Panc1 (cell line): ENCODE measurements at regions not wholly inside any gene's neighbourhood (a gene's known extent, or its start where the extent isn't known, plus 50 kb on each side); places are given as distances from the start of the nearest gene placed in this dataset.

Source experiments
- ATAC-seq: fragments of 200-7000 bp; cut with Tn5 transposase; 2 replicates; pipeline ENCODE4 v1.9.1; 2020; ENCODE audit warnings: mild to moderate bottlenecking, moderate library complexity
- BruUV-seq: library from RNA; stranded (reverse); fragments of 400-500 nt; replicated peaks from 2 replicates; lab custom pipeline; 2021; lab: Mats Ljungman, UMichigan
- CTCF ChIA-PET: fragments of 300-600 bp; sonication (Branson Sonifier 250); formaldehyde crosslinking; loops from one replicate; lab custom pipeline; 2022; ENCODE audit warnings: antibody characterized with exemption; lab: Charles Lee
- POLR2A ChIA-PET: fragments of 300-600 bp; sonication (Branson Sonifier 250); formaldehyde crosslinking; loops from one replicate; lab custom pipeline; 2022; ENCODE audit warnings: antibody characterized with exemption; lab: Charles Lee
- DNase-seq: peaks from one replicate; pipeline ENCODE4 v3.0.0-alpha.2; 2010; ENCODE audit warnings: low read depth, low spot score
- H3K27ac ChIP-seq: 2 replicates; pipeline ENCODE4 v1.5.1; 2011; ENCODE audit warnings: mild to moderate bottlenecking, low read length, inconsistent platforms
- H3K27me3 ChIP-seq: fragments of 200-500 bp; sonication (Bioruptor generic); 2 replicates; pipeline ENCODE4 v1.6.0; 2014; ENCODE audit warnings: low read length, inconsistent platforms; ENCODE audit not compliant: control insufficient read depth, insufficient read depth
- H3K36me3 ChIP-seq: fragments of 200-500 bp; sonication (Bioruptor generic); 2 replicates; pipeline ENCODE4 v1.5.1; 2014; ENCODE audit warnings: inconsistent platforms, mild to moderate bottlenecking, low read length, moderate library complexity; ENCODE audit not compliant: control insufficient read depth, insufficient read depth
- H3K4me1 ChIP-seq: 2 replicates; pipeline ENCODE4 v1.5.1; 2011; ENCODE audit warnings: inconsistent platforms, mild to moderate bottlenecking, low read length, moderate library complexity; ENCODE audit not compliant: control insufficient read depth, insufficient read depth
- H3K4me3 ChIP-seq, 2 experiments: 2 replicates each; pipeline ENCODE4 v1.5.1; 2011 to 2012; ENCODE audit warnings: low read depth in 2 of 2, low read length in 2 of 2, mild to moderate bottlenecking in 2 of 2, inconsistent platforms in 1 of 2, moderate library complexity in 1 of 2
- H3K9me3 ChIP-seq: fragments of 200-500 bp; sonication (Bioruptor generic); 2 replicates; pipeline ENCODE4 v1.5.1; 2014; ENCODE audit warnings: low read depth, mild to moderate bottlenecking, inconsistent platforms, low read length, moderate library complexity; ENCODE audit not compliant: control insufficient read depth, insufficient read depth
- CTCF ChIP-seq: fragments of 450-650 bp; IDR thresholded peaks from 2 replicates; pipeline ENCODE4 v1.5.1; 2017; ENCODE audit warnings: mild to moderate bottlenecking
- POLR2AphosphoS5 ChIP-seq: IDR thresholded peaks from 2 replicates; pipeline ENCODE4 v1.6.1; 2012; ENCODE audit warnings: mild to moderate bottlenecking, low read depth, low read length, moderate library complexity
- REST ChIP-seq, 2 experiments: IDR thresholded peaks; 2 replicates each; pipeline ENCODE4 v1.6.1; 2011 to 2012; ENCODE audit warnings: low read depth in 2 of 2, control low read depth in 1 of 2, low read length in 1 of 2, mild to moderate bottlenecking in 1 of 2, moderate library complexity in 1 of 2; ENCODE audit not compliant: insufficient read depth in 1 of 2
- SIN3A ChIP-seq: IDR thresholded peaks from 2 replicates; pipeline ENCODE4 v1.6.1; 2012; ENCODE audit warnings: low read depth, mild to moderate bottlenecking, low read length, moderate library complexity, borderline replicate concordance; ENCODE audit not compliant: insufficient read depth
- TCF7L2 ChIP-seq: IDR thresholded peaks from 2 replicates; pipeline ENCODE4 v1.6.1; 2011; ENCODE audit warnings: mild to moderate bottlenecking, low read depth, low read length, inconsistent platforms
- in situ Hi-C: cut with HindIII; loops from 2 replicates; pipeline ENCODE4 v1.10.0; 2016; ENCODE audit warnings: low sequenced_read_pairs, low pct_unique_long_range_greater_than_20kb
- intact Hi-C: fragments of 100-400 bp; cut with micrococcal nuclease; formaldehyde crosslinking; loops from one replicate; pipeline ENCODE4 v1.10.0; 2022; ENCODE audit not compliant: unreplicated experiment

DNA sequence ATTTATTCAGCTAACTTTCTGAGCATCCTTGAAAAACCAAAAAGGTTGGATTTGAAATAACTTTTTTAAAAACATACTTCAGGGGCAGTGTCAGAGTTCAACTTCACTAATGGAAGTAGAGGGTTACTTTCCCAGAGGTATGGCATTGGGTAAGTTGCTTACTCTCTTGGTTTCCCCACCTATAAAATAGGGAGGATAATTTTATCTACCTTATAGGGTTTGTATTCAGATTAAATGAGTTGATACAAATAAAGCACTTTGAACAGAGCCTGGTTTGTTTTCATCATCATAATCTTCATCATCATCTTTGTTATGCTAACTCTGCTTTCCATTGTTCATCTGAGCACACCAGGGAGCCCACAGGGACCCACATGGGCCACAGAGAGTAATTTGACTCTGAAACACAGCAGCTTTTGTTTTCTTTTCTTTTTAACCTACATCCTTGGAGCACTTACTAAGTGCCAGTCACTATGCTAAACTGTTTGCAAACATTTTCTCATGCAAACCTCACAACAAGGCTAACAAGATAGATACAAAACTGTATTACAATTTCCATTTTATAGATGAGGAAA lies 179.1 kb upstream of the SLC24A2 start:
- H3K36me3 ChIP-seq = no peaks in the 10 kb centered on the region
- CTCF ChIA-PET = no interaction called here

GRCh38 chr9:19967216-19967887 lies 178.5 kb upstream of the SLC24A2 start:
- no peaks in the 10 kb centered on the region for H3K9me3 ChIP-seq
- CTCF ChIA-PET = no interaction called here
- POLR2A ChIA-PET = no interaction called here
- DNase-seq = no peak
- H3K4me3 ChIP-seq = no peak overlapping the region
- H3K27ac ChIP-seq = no peak overlapping the region
- in situ Hi-C loops (no loop called here), intact Hi-C loops (no loop called here)
- no peaks in the 10 kb centered on the region for H3K36me3 ChIP-seq
- no TSS peak for BruUV-seq
- H3K4me1 ChIP-seq = no peaks in the 10 kb centered on the region
- no peak for TF ChIP-seq REST (IDR thresholded peaks at IDR 0.05; ENCODE audit: insufficient read depth in 1 of 2, low read depth in 2 of 2, low read length in 1 of 2)
- no peak for TF ChIP-seq SIN3A
- no peak for TF ChIP-seq POLR2AphosphoS5
- TF ChIP-seq CTCF = no peak
- no peak for TF ChIP-seq TCF7L2
- no peaks in the 10 kb centered on the region for H3K27me3 ChIP-seq
- no peak for ATAC-seq

More for the DNA sequence above, 179.1 kb upstream of the SLC24A2 start:
- ATAC-seq = no peak
- no TSS peak for BruUV-seq
- no peak for TF ChIP-seq CTCF
- TF ChIP-seq POLR2AphosphoS5 = no peak
- TF ChIP-seq TCF7L2 = no peak
- TF ChIP-seq REST (IDR thresholded peaks at IDR 0.05; ENCODE audit: insufficient read depth in 1 of 2, low read depth in 2 of 2, low read length in 1 of 2) = no peak
- no peak for TF ChIP-seq SIN3A
- intact Hi-C loops (no loop called here), in situ Hi-C loops (no loop called here)
- no peaks in the 10 kb centered on the region for H3K9me3 ChIP-seq
- H3K4me1 ChIP-seq = no peaks in the 10 kb centered on the region
- no peaks in the 10 kb centered on the region for H3K27me3 ChIP-seq
- POLR2A ChIA-PET = no interaction called here
- DNase-seq = no peak
- H3K4me3 ChIP-seq = no peak overlapping the region
- H3K27ac ChIP-seq = no peak overlapping the region
